HCT116 (cell line): ENCODE measurements at regions not wholly inside any gene's neighbourhood (a gene's known extent, or its start where the extent isn't known, plus 50 kb on each side); places are given as distances from the start of the nearest gene placed in this dataset.

Experiments used
- ATAC-seq: fragments of 200-7000 bp; cut with Tn5 transposase; 2 replicates; pipeline ENCODE4 v1.9.1; 2020; ENCODE audit warnings: mild to moderate bottlenecking, moderate library complexity
- BruUV-seq: library from RNA; stranded (reverse); fragments of 400-500 nt; replicated peaks from 2 replicates; lab custom pipeline; 2021; lab: Mats Ljungman, UMichigan
- CTCF ChIA-PET: fragments of 300-600 bp; sonication (Branson Sonifier 250); formaldehyde crosslinking; loops from one replicate; lab custom pipeline; 2021; ENCODE audit warnings: antibody characterized with exemption; lab: Charles Lee
- POLR2A ChIA-PET: fragments of 300-600, 350-600 bp; sonication (Branson Sonifier 250); formaldehyde crosslinking; loops from one replicate; lab custom pipeline; 2021; ENCODE audit warnings: antibody characterized with exemption; lab: Charles Lee
- RAD21 ChIA-PET, 2 experiments: fragments of 300-600 bp; sonication (Branson Sonifier 250); formaldehyde crosslinking; loops; one replicate each; lab custom pipeline; 2023; ENCODE audit warnings: low total read pairs in 2 of 2; ENCODE audit not compliant: uncharacterized antibody in 2 of 2, unreplicated experiment in 2 of 2, low non-redundant PET in 1 of 2; lab: Charles Lee
- DNase-seq: peaks from one replicate; pipeline ENCODE4 v3.0.0-alpha.2; 2010; ENCODE audit warnings: low read depth, low spot score
- H2AFZ ChIP-seq: fragments of 200-600 bp; shearing (Covaris generic), sonication (generic); 2 replicates; pipeline ENCODE4 v1.6.1; 2017; ENCODE audit warnings: low read depth, mixed run types, mixed read lengths, antibody characterized with exemption, low read length; ENCODE audit not compliant: poor library complexity, severe bottlenecking
- H3K27ac ChIP-seq: 2 replicates; pipeline ENCODE4 v1.5.1; 2012; ENCODE audit warnings: low read depth, low read length
- H3K27me3 ChIP-seq: fragments of 200-600 bp; sonication (generic); 2 replicates; pipeline ENCODE4 v1.6.1; 2016; ENCODE audit warnings: mixed run types, low read length, mixed read lengths; ENCODE audit not compliant: insufficient read depth
- H3K36me3 ChIP-seq, 2 experiments: fragments of 200-500 bp in 1 of 2; fragments of 200-600 bp in 1 of 2; sonication (Bioruptor generic) in 1 of 2; sonication (generic) in 1 of 2; 2 replicates each; pipeline versions ENCODE4 v1.5.1 to v1.6.1; 2014 to 2016; ENCODE audit warnings: low read length in 2 of 2, inconsistent platforms in 1 of 2, mixed read lengths in 1 of 2, mixed run types in 1 of 2; ENCODE audit not compliant: insufficient read depth in 2 of 2, control insufficient read depth in 1 of 2
- H3K4me1 ChIP-seq, 2 experiments: fragments of 200-600 bp in 1 of 2; sonication (generic) in 1 of 2; 2 replicates each; pipeline versions ENCODE4 v1.5.1 to v1.6.1; 2012 to 2017; ENCODE audit warnings: low read length in 2 of 2, inconsistent platforms in 1 of 2, mild to moderate bottlenecking in 1 of 2, mixed read lengths in 1 of 2, mixed run types in 1 of 2, moderate library complexity in 1 of 2; ENCODE audit not compliant: insufficient read depth in 2 of 2, control insufficient read depth in 1 of 2
- H3K4me2 ChIP-seq: fragments of 200-600 bp; sonication (generic); 2 replicates; pipeline ENCODE4 v1.6.1; 2017; ENCODE audit warnings: mixed run types, low read length, mixed read lengths
- H3K4me3 ChIP-seq, 2 experiments: fragments of 200-600 bp in 1 of 2; sonication (generic) in 1 of 2; replicated peaks in 1 of 2; 2 replicates each; pipeline ENCODE4 v1.5.1; 2011 to 2016; ENCODE audit warnings: low read length in 2 of 2, control low read depth in 1 of 2, low read depth in 1 of 2, mild to moderate bottlenecking in 1 of 2, mixed read lengths in 1 of 2, mixed run types in 1 of 2
- H3K79me2 ChIP-seq: fragments of 200-600 bp; sonication (generic); 2 replicates; pipeline ENCODE4 v1.6.1; 2017; ENCODE audit warnings: mild to moderate bottlenecking, mixed run types, low read length, moderate library complexity, mixed read lengths; ENCODE audit not compliant: insufficient read depth
- H3K9ac ChIP-seq: fragments of 200-600 bp; sonication (generic); 2 replicates; pipeline ENCODE4 v1.6.1; 2016; ENCODE audit warnings: low read length, mixed read lengths
- H3K9me2 ChIP-seq: fragments of 200-600 bp; sonication (generic), shearing (Covaris generic); 2 replicates; pipeline ENCODE4 v1.6.1; 2017; ENCODE audit warnings: mixed run types, mild to moderate bottlenecking, moderate library complexity; ENCODE audit not compliant: insufficient read depth
- H3K9me3 ChIP-seq, 2 experiments: fragments of 200-500 bp in 1 of 2; fragments of 200-600 bp in 1 of 2; sonication (Bioruptor generic) in 1 of 2; sonication (generic) in 1 of 2; 2 replicates each; pipeline ENCODE4 v1.6.1; 2014 to 2017; ENCODE audit warnings: low read length in 2 of 2, mixed read lengths in 2 of 2, inconsistent platforms in 1 of 2, low read depth in 1 of 2, mild to moderate bottlenecking in 1 of 2, mixed run types in 1 of 2, moderate library complexity in 1 of 2; ENCODE audit not compliant: control insufficient read depth in 1 of 2, insufficient read depth in 1 of 2
- H4K20me1 ChIP-seq: fragments of 200-600 bp; sonication (generic), shearing (Covaris generic); 2 replicates; pipeline ENCODE4 v1.6.1; 2017; ENCODE audit warnings: mixed run types, mild to moderate bottlenecking, moderate library complexity; ENCODE audit not compliant: insufficient read depth
- ATF3 ChIP-seq: IDR thresholded peaks from 2 replicates; pipeline ENCODE4 v1.6.1; 2012
- CEBPB ChIP-seq: IDR thresholded peaks from 2 replicates; pipeline ENCODE4 v1.6.1; 2012; ENCODE audit warnings: low read depth
- EGR1 ChIP-seq: IDR thresholded peaks from 2 replicates; pipeline ENCODE4 v1.6.1; 2012; ENCODE audit warnings: low read depth
- ELF1 ChIP-seq: IDR thresholded peaks from 2 replicates; pipeline ENCODE4 v1.6.1; 2012; ENCODE audit warnings: low read depth, borderline replicate concordance
- EZH2 ChIP-seq: fragments of 200-600 bp; sonication (generic); IDR thresholded peaks from 2 replicates; pipeline ENCODE4 v1.6.1; 2017; ENCODE audit warnings: antibody characterized with exemption, mixed run types
- EZH2phosphoT487 ChIP-seq: fragments of 200-600 bp; IDR thresholded peaks from 2 replicates; pipeline ENCODE4 v1.6.1; 2018; ENCODE audit warnings: antibody characterized with exemption, borderline replicate concordance
- FOSL1 ChIP-seq: IDR thresholded peaks from 2 replicates; pipeline ENCODE4 v1.6.1; 2012; ENCODE audit warnings: low read depth
- MAX ChIP-seq: IDR thresholded peaks from 2 replicates; pipeline ENCODE4 v1.6.1; 2012
- POLR2A ChIP-seq: IDR thresholded peaks from 2 replicates; pipeline ENCODE4 v1.7.0; 2011; ENCODE audit warnings: borderline replicate concordance; ENCODE audit not compliant: insufficient read depth, insufficient read length; ENCODE audit errors: extremely low read depth
- POLR2AphosphoS5 ChIP-seq: IDR thresholded peaks from 2 replicates; pipeline ENCODE4 v1.6.1; 2011; ENCODE audit warnings: mild to moderate bottlenecking, low read depth, low read length, moderate library complexity
- SIN3A ChIP-seq: IDR thresholded peaks from 2 replicates; pipeline ENCODE4 v1.6.1; 2012; ENCODE audit warnings: low read depth
- SP1 ChIP-seq: IDR thresholded peaks from 2 replicates; pipeline ENCODE4 v1.6.1; 2012; ENCODE audit warnings: low read depth
- SRF ChIP-seq: IDR thresholded peaks from 2 replicates; pipeline ENCODE4 v1.6.1; 2012; ENCODE audit warnings: low read depth
- TCF7L2 ChIP-seq: IDR thresholded peaks from 2 replicates; pipeline ENCODE4 v1.7.0; 2011; ENCODE audit warnings: borderline replicate concordance, inconsistent platforms; ENCODE audit not compliant: insufficient read depth, insufficient read length; ENCODE audit errors: extremely low read depth
- YY1 ChIP-seq: IDR thresholded peaks from 2 replicates; pipeline ENCODE4 v1.6.1; 2011; ENCODE audit warnings: low read length, low read depth, moderate library complexity, mild to moderate bottlenecking; ENCODE audit not compliant: insufficient replicate concordance; ENCODE audit errors: extremely low read depth
- ZBTB33 ChIP-seq: IDR thresholded peaks from 2 replicates; pipeline ENCODE4 v1.6.1; 2011; ENCODE audit warnings: mild to moderate bottlenecking, low read length, moderate library complexity; ENCODE audit not compliant: insufficient replicate concordance; ENCODE audit errors: extremely low read depth
- ZNF274 ChIP-seq: fragments of 200-500 bp; sonication (Bioruptor generic); IDR thresholded peaks from 2 replicates; pipeline ENCODE4 v1.6.1; 2014; ENCODE audit warnings: mild to moderate bottlenecking, low read depth, low read length, inconsistent platforms
- intact Hi-C: fragments of 100-400 bp; cut with micrococcal nuclease; formaldehyde crosslinking; loops from 2 replicates; pipeline ENCODE4 v1.10.0; 2022

- no peaks in the 10 kb centered on the region for H3K36me3 ChIP-seq
- no peak overlapping the region for H3K27ac ChIP-seq
- no peaks in the 10 kb centered on the region for H3K4me1 ChIP-seq
- H3K4me3 ChIP-seq = no peak overlapping the region
- no TSS peak for BruUV-seq
- H3K9me2 ChIP-seq = no peaks in the 10 kb centered on the region
- DNase-seq = no peak
- no peaks in the 10 kb centered on the region for H3K27me3 ChIP-seq
- H3K9me3 ChIP-seq = no peaks in the 10 kb centered on the region
- H3K9ac ChIP-seq = no peak overlapping the region
- no peak for ATAC-seq
- intact Hi-C loops = no loop called here
- no peak overlapping the region for H2AFZ ChIP-seq
- ChIA-PET CTCF (no interaction called here), RAD21 (no interaction called here), POLR2A (no interaction called here)
- no peaks in the 10 kb centered on the region for H4K20me1 ChIP-seq
- H3K4me2 ChIP-seq = no peak overlapping the region
- TF ChIP-seq ZNF274 (no peak), POLR2AphosphoS5 (no peak), EGR1 (no peak), SP1 (no peak), SIN3A (no peak), TCF7L2 (no peak), SRF (no peak), MAX (no peak), EZH2phosphoT487 (no peak), ATF3 (no peak), CEBPB (no peak), EZH2 (no peak), ZBTB33 (no peak), FOSL1 (no peak), YY1 (no peak), ELF1 (no peak), POLR2A (no peak)
- no peaks in the 10 kb centered on the region for H3K79me2 ChIP-seq
Measured at GRCh38 chr2:138218397-138218796, 254.1 kb downstream of the HNMT start.
